Endothelial cell of umbilical vein (primary cell): ENCODE measurements at regions not wholly inside any gene's neighbourhood (a gene's known extent, or its start where the extent isn't known, plus 50 kb on each side); places are given as distances from the start of the nearest gene placed in this dataset.

Experiments used
- BruUV-seq: library from RNA; stranded (reverse); fragments of 400-500 nt; replicated peaks from 2 replicates; lab custom pipeline; 2021; lab: Mats Ljungman, UMichigan
- CTCF ChIA-PET: fragments of 300-600, 350-600 bp; sonication (Branson Sonifier 250); formaldehyde crosslinking; loops from one replicate; lab custom pipeline; 2021; ENCODE audit warnings: antibody characterized with exemption, inconsistent platforms; lab: Charles Lee
- POLR2A ChIA-PET: fragments of 300-600, 350-600 bp; sonication (Branson Sonifier 250); formaldehyde crosslinking; loops from one replicate; lab custom pipeline; 2021; ENCODE audit warnings: antibody characterized with exemption, inconsistent platforms; lab: Charles Lee
- DNase-seq: peaks from one replicate; pipeline ENCODE4 v3.0.0-alpha.2; 2011; ENCODE audit warnings: low read depth, low spot score
- FAIRE-seq: peaks from 2 replicates; lab custom pipeline; 2011; peaks lifted over from hg19 to GRCh38; lab: Jason Lieb, UNC
- H2AFZ ChIP-seq: 2 replicates; pipeline ENCODE4 v1.6.0; 2012; ENCODE audit warnings: low read depth, low read length, control low read depth, inconsistent platforms
- H3K27ac ChIP-seq: 2 replicates; pipeline ENCODE4 v1.5.1; 2011; ENCODE audit warnings: low read depth, mild to moderate bottlenecking, control low read depth, low read length, moderate library complexity; ENCODE audit not compliant: insufficient read depth
- H3K27me3 ChIP-seq, 2 experiments: 2 replicates each; pipeline versions ENCODE4 v1.6.0 to v1.6.1; 2011; ENCODE audit warnings: low read length in 2 of 2, mixed read lengths in 1 of 2; ENCODE audit not compliant: control insufficient read depth in 2 of 2, insufficient read depth in 2 of 2
- H3K36me3 ChIP-seq, 2 experiments: 2 replicates in 1 of 2; 3 replicates in 1 of 2; pipeline ENCODE4 v1.5.1; 2011; ENCODE audit warnings: low read length in 2 of 2, mild to moderate bottlenecking in 1 of 2, moderate library complexity in 1 of 2; ENCODE audit not compliant: control insufficient read depth in 2 of 2, insufficient read depth in 2 of 2; ENCODE audit errors: extremely low read depth in 1 of 2
- H3K4me1 ChIP-seq: 3 replicates; pipeline ENCODE4 v1.5.1; 2011; ENCODE audit warnings: mild to moderate bottlenecking, low read length; ENCODE audit not compliant: control insufficient read depth, insufficient read depth; ENCODE audit errors: extremely low read depth
- H3K4me2 ChIP-seq: 2 replicates; pipeline ENCODE4 v1.6.1; 2011; ENCODE audit warnings: low read length, control low read depth, mixed read lengths; ENCODE audit not compliant: insufficient read depth
- H3K4me3 ChIP-seq, 3 experiments: fragments of 200-600 bp in 1 of 3; sonication (generic), shearing (Covaris generic) in 1 of 3; replicated peaks in 1 of 3; 2 replicates each; pipeline ENCODE4 v1.5.1; 2011 to 2016; ENCODE audit warnings: control low read depth in 3 of 3, low read length in 3 of 3, mild to moderate bottlenecking in 2 of 3, inconsistent platforms in 1 of 3, low read depth in 1 of 3, moderate library complexity in 1 of 3; ENCODE audit not compliant: insufficient read depth in 1 of 3
- H3K79me2 ChIP-seq: 2 replicates; pipeline ENCODE4 v1.6.0; 2012; ENCODE audit warnings: low read length, inconsistent platforms; ENCODE audit not compliant: control insufficient read depth, insufficient read depth
- H3K9ac ChIP-seq: replicated peaks from 2 replicates; pipeline ENCODE3; 2011; ENCODE audit warnings: low read length, control low read depth; ENCODE audit not compliant: insufficient read depth; ENCODE audit errors: extremely low read depth
- H3K9me1 ChIP-seq: replicated peaks from 3 replicates; pipeline ENCODE4 v1.6.0; 2011; ENCODE audit warnings: mild to moderate bottlenecking, low read length; ENCODE audit not compliant: control insufficient read depth, insufficient read depth; ENCODE audit errors: extremely low read depth
- H3K9me3 ChIP-seq: replicated peaks from 2 replicates; pipeline ENCODE4 v1.5.1; 2012; ENCODE audit warnings: low read length, inconsistent platforms; ENCODE audit not compliant: control insufficient read depth, insufficient read depth
- H4K20me1 ChIP-seq: replicated peaks from 2 replicates; pipeline ENCODE3; 2011; ENCODE audit warnings: mild to moderate bottlenecking, low read length; ENCODE audit not compliant: control insufficient read depth, insufficient read depth; ENCODE audit errors: extremely low read depth
- CTCF ChIP-seq, 2 donors: IDR thresholded peaks; 1 replicate in 1 of 2; 2 replicates in 1 of 2; pipeline ENCODE4 v1.5.1; 2011; ENCODE audit warnings: low read length in 2 of 2, mild to moderate bottlenecking in 2 of 2, moderate library complexity in 2 of 2, control low read depth in 1 of 2, inconsistent platforms in 1 of 2, low read depth in 1 of 2; ENCODE audit not compliant: insufficient read depth in 1 of 2; ENCODE audit errors: extremely low read depth in 1 of 2
- EZH2 ChIP-seq: IDR thresholded peaks from 2 replicates; pipeline ENCODE4 v1.6.1; 2012; ENCODE audit warnings: borderline replicate concordance, low read depth, mild to moderate bottlenecking, moderate library complexity, low read length, inconsistent platforms; ENCODE audit not compliant: severe bottlenecking
- GATA2 ChIP-seq: IDR thresholded peaks from 2 replicates; pipeline ENCODE4 v1.7.0; 2011; ENCODE audit warnings: low read depth, mild to moderate bottlenecking, moderate library complexity, mixed read lengths, low read length; ENCODE audit not compliant: insufficient read length, insufficient read depth
- JUN ChIP-seq: IDR thresholded peaks from 2 replicates; pipeline ENCODE4 v1.6.1; 2011; ENCODE audit warnings: borderline replicate concordance, low read depth; ENCODE audit not compliant: insufficient read length, insufficient read depth
- MAX ChIP-seq: IDR thresholded peaks from 2 replicates; pipeline ENCODE4 v1.6.1; 2011; ENCODE audit not compliant: insufficient read depth, insufficient read length
- POLR2A ChIP-seq: IDR thresholded peaks from 2 replicates; pipeline ENCODE4 v1.6.1; 2012; ENCODE audit warnings: low read depth, mild to moderate bottlenecking, control low read depth, low read length
- POLR2AphosphoS5 ChIP-seq: IDR thresholded peaks from 2 replicates; pipeline ENCODE4 v1.6.1; 2012; ENCODE audit warnings: low read depth, mild to moderate bottlenecking, control low read depth, low read length, moderate library complexity; ENCODE audit not compliant: insufficient read depth
- dilution Hi-C: fragments of 300-500 bp; cut with MboI; formaldehyde crosslinking; loops from one replicate; pipeline ENCODE4 v1.15.0; 2019; ENCODE audit warnings: low sequenced_read_pairs; ENCODE audit not compliant: extremely low pct_ligation_motif_present
- intact Hi-C: fragments of 100-400 bp; cut with micrococcal nuclease; formaldehyde crosslinking; loops from one replicate; pipeline ENCODE4 v1.10.0; 2022

- Histone ChIP-seq H3K36me3 (no peaks in the 10 kb centered on the region), H3K79me2 (no peaks in the 10 kb centered on the region), H3K9me3 (no peaks in the 10 kb centered on the region), H4K20me1 (no peaks in the 10 kb centered on the region), H3K9me1 (no peaks in the 10 kb centered on the region), H3K4me1 (peaks cover 5% of the 10 kb centered on the region), H3K9ac (no peak overlapping the region), H3K4me3 (no peak overlapping the region), H3K4me2 (no peak overlapping the region), H3K27ac (no peak overlapping the region), H3K27me3 (peaks cover 3 to 9% of the 10 kb centered on the region in 2 experiments), H2AFZ (no peak overlapping the region)
- BruUV-seq, result no TSS peak
- intact Hi-C loops, result no loop called here
- ChIA-PET CTCF (no interaction called here), POLR2A (no interaction called here)
- TF ChIP-seq CTCF (IDR thresholded peaks at IDR 0.05; ENCODE audit: extremely low read depth in 1 of 2, insufficient read depth in 1 of 2, low read depth in 1 of 2, low read length in 2 of 2), result no peak
- TF ChIP-seq POLR2A, result no peak
- TF ChIP-seq GATA2, result no peak
- TF ChIP-seq JUN, result no peak
- no peak for TF ChIP-seq MAX
- no peak for TF ChIP-seq POLR2AphosphoS5
- no peak for TF ChIP-seq EZH2
- DNase-seq, result no peak
- dilution Hi-C loops, result no loop called here
- FAIRE-seq, result no peak
These were observed 125.6 kb upstream of the FRMD4A start for GRCh38 chr10:14456218-14456869.
